ENCODE measurements at regions not wholly inside any gene's neighbourhood (a gene's known extent, or its start where the extent isn't known, plus 50 kb on each side); places are given as distances from the start of the nearest gene placed in this dataset.
A peak's percentile ranks its signal among the peaks of the same experiment; 100 is the strongest.

DNA sequence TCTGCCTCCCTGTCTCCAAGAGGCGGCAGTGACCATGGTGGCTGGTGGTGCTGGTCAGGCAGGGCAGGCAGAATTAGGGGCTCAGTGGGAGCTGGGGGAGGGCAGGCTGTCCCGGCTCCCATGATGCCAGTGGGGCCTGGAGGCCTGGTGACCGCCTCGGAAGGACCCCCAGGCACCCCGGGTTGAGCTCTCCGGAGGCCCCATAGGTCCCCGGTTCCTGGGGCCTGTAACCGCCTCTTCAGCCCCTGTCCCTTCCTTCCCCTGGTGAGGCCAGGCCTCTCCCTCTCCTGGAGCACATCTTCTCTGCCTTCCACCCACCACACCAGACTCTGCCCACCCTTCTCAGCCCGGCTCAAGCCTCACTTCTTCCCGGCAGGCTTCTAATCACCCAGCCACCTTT, 117.7 kb upstream of the GSC start:
- no peak for DNase-seq

- DNase-seq: no peak
Observed at GRCh38 chr14:94886931-94887330, 117.0 kb upstream of the GSC start.

DNA sequence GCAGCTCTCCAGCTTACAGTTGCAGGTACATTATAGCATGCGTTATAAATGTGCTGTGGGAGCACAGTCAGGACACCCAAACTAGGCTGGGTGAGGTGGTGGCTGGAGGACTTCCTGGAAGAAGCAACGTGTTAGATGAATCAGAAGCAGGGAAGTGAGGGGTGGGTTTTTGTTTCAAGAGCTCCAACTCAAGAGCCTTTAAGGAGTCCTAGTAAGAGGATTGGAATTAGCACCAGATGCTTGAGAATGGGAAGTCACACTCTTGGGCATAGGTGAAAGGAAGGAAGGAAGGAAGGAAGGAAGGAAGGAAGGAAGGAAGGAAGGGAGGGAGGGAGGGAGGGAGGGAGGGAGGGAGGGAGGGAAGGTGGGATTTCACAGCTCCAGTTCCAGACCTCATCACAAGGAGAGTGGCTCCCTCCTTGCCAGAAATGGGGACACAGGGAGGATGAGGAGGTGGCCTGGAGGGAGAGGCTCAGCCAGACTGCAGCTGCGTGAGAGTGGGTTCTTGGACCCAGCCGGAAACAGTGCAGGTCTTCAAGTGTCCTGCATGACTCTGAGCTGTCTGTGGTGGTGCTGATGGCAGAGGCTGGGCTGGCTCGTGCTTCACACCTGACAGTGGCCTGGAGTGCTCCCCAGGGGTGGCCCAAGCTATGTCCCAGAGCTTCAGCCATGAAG, 115.7 kb upstream of the GSC start:
- DNase-seq: no peak

GRCh38 chr14:94884616-94885230, 114.8 kb upstream of the GSC start:
- DNase-seq: no peak

DNA sequence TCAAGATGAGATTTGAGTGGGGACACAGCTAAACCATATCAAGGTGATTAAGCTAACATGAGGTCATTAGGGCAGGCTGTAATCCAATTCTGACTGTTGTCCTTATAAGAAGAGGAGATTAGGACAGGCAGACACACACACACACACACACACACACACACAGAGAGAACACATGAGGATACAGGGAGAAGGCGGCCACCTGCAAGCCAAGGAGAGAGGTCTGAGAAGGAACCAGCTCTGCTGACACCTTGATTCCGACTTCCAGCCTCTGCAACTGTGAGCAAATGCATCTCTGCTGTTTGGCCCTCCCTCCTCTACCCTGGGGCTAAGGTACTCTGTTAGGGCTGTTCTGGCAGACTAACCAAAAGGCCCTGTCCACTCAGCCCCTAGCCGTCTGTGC, 112.5 kb upstream of the GSC start:
- DNase-seq: no peak

GRCh38 chr14:94880876-94881275, 111.0 kb upstream of the GSC start:
- DNase-seq: peak in 2 of 3 donors; percentile 62 to 63

DNA sequence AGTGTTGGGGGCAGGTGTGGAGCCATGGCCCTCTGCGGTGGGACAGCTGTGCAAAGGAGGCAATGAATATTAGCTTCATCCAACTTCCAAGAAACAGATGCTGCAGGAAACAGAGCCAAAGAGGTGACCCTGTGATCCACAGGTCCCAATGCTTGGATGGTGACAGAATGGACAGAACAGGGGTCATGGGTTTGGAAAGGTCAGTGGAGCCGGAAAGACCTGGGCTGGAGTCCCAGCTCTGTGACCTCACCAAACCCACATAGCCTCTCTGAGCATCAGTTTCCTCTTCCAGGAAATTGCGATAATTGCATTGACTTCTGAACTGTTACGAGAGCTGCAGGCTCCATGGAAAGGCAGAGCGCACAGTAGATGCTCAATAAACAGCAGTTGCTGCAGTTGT, 110.2 kb upstream of the GSC start:
- DNase-seq: no peak

- DNase-seq: no peak
Observed at GRCh38 chr14:94879537-94879936, 109.6 kb upstream of the GSC start.

DNA sequence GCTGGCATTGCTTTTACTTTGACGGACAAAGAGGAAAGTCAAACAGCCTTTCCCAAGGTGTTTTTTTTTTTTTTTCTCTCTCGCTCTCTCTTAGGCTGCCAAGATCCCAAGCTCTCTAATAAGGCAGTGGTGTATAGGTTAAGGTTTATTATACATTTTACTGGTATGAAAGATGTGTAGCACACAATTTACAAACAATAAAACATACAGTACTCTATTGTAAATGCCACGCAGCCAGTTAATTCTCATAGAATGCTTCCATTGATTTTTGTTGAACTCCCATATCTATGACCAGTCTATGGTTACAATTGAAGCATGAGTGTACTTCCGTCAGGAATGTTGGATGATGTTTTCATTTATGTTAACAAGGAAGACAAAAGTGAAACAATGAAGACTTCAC, 106.4 kb upstream of the GSC start:
- DNase-seq: no peak

- no peak for DNase-seq
Observed at GRCh38 chr14:94875256-94875655, 105.3 kb upstream of the GSC start.

- DNase-seq: no peak
Observed at GRCh38 chr14:94868772-94869072, 98.8 kb upstream of the GSC start.

DNA sequence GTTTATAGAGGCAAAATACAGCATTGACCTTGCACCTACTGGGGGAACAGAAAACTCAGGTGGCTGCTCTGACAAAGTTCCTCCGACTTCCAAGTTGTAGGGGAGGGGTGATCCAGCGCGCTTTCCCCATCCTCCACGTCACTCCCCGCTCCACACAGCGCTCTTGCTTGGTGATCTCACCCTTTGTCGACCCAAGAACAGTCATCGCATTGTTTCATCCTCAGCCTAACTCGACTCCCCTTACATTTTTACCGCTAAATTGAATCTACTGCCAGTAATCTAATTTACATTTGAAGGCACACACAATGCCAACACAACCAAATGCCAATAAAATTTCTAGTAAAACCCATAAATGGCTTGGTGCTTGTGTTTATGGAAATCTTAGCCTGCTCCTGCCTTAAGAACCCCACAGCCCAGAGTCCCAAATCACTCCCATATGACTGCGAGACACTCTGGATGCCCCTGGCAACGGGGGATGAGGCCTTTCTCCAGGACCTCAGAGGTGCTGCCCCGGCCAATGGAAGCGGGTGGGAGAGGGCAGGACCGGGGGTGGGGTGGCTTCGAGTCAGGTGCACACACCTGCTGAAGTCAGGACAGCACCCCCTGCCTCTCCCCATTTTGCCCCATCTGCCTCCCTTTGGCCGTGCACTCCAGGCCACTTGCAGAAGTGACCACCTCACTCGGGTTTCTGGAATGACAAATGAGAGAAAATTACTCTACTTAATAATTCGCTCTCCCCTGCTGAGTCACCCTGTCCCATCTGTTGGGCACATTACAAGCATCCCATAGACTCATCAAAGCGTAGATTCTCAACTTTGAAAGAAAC, 98.2 kb upstream of the GSC start:
- DNase-seq: peak in 1 of 3 donors; percentile 56

GRCh38 chr14:94867209-94867608, 97.3 kb upstream of the GSC start:
- no peak for DNase-seq

DNA sequence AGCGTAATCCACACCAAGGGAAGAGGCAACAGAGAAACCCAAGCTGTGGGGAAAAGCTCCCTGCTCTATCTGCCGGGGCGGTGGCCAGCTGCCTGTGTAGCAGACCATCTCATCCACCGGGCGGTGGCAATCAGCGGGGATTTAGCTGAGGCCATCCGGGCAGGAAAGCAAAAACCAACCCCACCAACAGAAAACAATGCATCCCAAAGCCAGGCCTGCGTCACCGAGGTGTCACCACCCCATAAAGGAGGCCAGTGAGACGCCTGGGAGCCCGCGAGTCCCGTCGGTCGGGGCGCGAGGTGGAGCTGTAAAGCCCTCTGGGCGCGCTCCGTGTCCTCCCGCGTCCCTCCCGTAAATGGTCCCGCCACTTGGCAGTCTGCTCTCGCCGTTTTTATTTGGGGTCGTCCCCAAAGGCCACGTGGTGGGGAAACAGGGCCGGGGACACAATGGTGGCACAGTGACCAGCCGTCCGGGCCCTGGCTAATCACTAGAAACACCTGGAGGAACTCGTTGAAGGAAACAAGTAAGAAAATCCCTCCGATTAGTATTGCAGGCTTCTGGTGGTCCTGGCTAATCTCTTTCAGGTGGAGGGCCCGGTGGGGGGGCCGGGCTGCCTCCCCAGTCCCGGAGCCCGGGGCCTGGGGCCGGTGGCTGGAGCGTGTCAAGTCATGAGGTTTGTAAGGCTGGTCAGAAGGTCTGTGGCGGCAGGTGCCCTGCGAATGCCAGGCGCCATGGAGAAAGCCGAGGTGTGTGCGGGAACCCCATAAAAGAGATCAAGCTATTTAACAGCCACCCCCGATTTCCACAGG, 94.7 kb upstream of the GSC start:
- DNase-seq: peak in 1 of 3 donors; percentile 60

- DNase-seq: no peak
Observed at GRCh38 chr14:94863366-94863765, 93.5 kb upstream of the GSC start.

GRCh38 chr14:94857950-94858349, 88.0 kb upstream of the GSC start:
- peak; percentile 21 to 86 (median 72) for DNase-seq

DNA sequence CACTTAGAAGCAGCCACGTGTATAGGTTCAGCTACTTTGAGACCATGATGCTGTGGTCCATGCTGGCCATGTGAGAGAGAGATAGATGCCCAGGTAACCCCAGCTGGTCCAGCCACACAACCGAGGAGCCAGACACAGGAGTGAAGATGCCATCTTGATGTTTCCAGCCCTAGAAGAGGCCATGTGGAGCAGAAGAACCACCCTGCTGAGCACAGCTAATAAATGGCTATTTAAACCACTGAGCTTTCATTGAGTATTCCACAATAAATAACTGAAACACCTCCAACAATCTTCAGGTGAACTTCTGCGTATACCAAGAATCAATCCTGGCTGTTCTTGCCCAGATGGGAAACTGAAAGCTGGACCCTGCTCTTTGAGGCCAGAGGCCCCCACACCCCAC, 84.0 kb upstream of the GSC start:
- no peak for DNase-seq

GRCh38 chr14:94850309-94851211, 80.6 kb upstream of the GSC start:
- DNase-seq: peak in 1 of 3 donors; percentile 62

DNA sequence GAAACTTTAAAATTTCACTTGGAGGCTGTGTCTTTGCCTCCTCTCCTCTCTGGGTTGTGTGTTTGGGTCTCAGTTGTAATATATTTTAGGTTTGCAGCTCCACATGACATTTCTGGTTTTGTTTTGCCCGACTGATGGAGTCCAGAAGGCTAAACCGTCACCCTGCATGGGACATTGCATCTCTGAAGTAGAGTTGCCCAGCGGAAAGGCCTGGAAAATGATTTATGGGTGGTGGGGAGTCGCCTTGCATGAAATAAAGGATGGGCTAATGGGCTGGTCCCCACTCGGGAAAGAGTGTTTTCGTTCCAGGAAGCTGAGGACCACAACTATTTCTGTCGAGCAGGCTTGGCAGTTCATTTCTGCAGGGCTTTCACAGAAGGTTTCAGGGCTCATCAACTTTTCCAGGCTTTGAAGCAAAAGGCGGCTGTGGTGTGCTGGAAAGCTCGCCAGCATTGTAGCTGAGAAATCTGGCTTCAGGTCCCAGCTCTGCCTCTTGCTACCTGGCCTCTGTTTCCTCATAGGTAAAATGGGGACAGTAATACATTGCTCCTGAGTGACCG, 74.8 kb upstream of the GSC start:
- peak in 1 of 3 donors; percentile 32 for DNase-seq

DNA sequence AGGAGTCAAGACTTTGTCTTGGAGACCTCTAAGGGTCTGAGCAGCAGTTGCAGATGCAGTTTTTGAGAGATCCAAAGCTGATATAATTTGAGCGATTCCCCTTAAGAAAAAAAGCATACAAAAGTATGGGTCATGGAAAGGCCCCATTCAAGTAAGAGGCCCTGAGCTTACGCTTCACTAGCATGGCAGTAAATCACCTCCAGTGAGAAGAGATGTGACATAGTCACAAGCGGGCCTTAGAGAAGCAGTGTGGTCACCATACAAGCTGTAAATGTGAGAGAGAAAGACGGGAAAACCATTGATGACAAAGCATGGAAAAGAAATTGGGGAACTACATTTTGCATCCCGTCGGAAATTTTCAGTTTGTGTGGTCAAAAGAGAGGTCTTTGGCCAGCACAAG, 70.6 kb upstream of the GSC start:
- DNase-seq: no peak

- DNase-seq: no peak
Observed at GRCh38 chr14:94839348-94839747, 69.4 kb upstream of the GSC start.

All from muscle of back (tissue), 3 donors.